GM19455 (cell line): ENCODE measurements at regions not wholly inside any gene's neighbourhood (a gene's known extent, or its start where the extent isn't known, plus 50 kb on each side); places are given as distances from the start of the nearest gene placed in this dataset.
A peak's percentile ranks its signal among the peaks of the same experiment; 100 is the strongest.

Experiments
- ATAC-seq: cut with Tn5 transposase; IDR thresholded peaks from one replicate; pipeline ENCODE4 v1.9.1; 2021; ENCODE audit not compliant: unreplicated experiment

- no peak for ATAC-seq
Observed at GRCh38 chr3:459311-459670, 262.7 kb downstream of the CHL1 start.

GRCh38 chr3:461006-461405 lies 264.4 kb downstream of the CHL1 start:
- no peak for ATAC-seq

DNA sequence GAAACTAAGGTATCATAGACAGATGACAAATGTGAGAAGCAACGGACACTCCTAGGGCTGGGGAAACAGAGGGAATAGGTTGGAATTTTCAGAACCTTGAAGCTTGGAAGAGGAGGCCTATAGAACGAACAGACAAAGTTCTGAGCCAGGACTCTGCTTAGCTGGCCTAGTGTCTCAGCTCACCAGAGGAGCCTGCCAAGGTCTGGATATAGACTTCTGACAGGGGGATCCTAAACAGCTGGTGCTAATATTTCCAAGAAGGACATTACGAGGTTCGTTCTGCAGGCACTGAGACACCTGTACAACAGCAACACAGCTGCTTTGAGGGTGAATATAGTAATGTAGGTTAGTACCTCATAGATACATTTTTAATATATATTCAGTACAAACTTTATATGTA lies 266.3 kb downstream of the CHL1 start:
- no peak for ATAC-seq

- ATAC-seq = peak; percentile 99
Observed at GRCh38 chr3:463252-464192, 267.0 kb downstream of the CHL1 start.

- ATAC-seq = peak; percentile 31
Observed at GRCh38 chr3:464255-464654, 267.7 kb downstream of the CHL1 start.

- no peak for ATAC-seq
Observed at GRCh38 chr3:468172-468571, 271.6 kb downstream of the CHL1 start.

GRCh38 chr3:473033-473800 lies 276.7 kb downstream of the CHL1 start:
- ATAC-seq = no peak

DNA sequence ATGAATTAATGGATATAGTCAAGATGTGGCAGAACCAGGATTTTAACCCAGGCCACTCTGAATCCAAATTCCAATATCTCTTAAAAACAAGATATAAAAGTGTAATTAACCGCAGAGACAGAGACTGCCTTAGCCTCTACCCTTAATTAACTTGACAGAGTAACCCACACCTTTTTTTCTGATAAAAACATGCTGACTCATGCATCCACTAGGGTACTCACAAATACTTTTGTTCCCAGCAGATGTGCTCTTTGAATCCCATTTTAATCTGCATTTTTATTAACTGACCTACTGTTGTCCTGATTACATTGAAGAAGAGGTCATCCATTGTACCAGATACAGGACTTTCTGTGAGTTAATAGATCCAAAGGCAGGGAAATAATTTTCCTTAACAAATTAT lies 278.3 kb downstream of the CHL1 start:
- ATAC-seq = no peak

DNA sequence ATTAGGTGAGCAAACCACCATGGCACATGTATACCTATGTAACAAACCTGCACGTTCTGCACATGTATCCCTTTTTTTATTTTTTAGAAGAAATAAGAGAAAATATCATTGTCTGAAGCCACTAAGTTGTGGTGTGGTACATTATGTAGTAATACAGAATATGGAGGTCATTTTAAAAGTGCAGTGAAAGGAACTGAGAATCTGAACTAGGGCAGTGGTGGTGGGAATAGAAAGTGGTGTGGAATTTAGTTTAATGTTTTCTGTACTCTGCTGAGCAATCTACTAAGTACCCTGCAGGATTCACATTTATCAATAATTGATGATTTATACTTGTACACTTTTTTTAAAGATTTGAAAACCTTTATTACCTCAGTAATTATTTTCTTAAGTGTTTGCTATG lies 283.5 kb downstream of the CHL1 start:
- ATAC-seq = peak; percentile 65

DNA sequence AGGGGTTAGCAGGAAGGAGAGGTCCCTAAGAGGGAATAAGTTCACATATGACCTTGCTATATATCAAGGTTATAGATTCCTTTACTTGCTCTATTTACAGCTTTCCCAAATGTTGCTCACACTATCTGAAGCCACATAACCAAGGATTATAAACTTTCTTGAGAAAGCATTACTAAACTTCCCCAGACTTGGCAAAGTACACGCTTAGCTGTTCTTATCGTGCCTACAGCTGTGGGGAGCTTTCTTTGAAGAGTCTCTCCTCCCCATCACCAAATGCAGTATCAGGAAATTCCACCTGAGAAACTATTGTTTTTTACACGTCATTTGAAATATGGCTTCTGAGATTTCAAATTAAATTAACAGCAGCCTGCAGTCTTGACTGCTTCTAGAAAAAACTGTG lies 284.5 kb downstream of the CHL1 start:
- ATAC-seq = no peak

GRCh38 chr3:481680-482079 lies 285.1 kb downstream of the CHL1 start:
- peak; percentile 51 for ATAC-seq

- ATAC-seq = no peak
Observed at GRCh38 chr3:482479-482878, 285.9 kb downstream of the CHL1 start.

DNA sequence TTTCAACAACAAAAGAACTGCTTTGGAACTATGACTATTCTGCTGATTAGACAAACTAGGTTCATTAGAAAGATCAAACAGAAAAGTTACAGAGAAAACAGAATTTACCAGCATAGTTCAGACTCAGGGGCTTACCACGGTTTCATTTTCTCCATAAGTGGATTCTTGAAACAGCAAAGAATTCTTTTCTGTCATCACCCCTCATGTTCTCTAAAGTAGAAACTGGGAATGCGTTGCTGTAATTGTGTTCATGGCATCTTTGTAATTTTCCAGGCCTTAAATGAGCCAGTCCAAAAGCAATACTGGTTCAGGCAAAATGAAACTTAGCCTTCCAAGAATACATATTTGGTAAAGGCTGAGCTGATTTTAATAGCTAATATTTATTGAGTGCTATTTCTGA lies 287.8 kb downstream of the CHL1 start:
- ATAC-seq = no peak

GRCh38 chr3:487614-488013 lies 291.1 kb downstream of the CHL1 start:
- no peak for ATAC-seq

DNA sequence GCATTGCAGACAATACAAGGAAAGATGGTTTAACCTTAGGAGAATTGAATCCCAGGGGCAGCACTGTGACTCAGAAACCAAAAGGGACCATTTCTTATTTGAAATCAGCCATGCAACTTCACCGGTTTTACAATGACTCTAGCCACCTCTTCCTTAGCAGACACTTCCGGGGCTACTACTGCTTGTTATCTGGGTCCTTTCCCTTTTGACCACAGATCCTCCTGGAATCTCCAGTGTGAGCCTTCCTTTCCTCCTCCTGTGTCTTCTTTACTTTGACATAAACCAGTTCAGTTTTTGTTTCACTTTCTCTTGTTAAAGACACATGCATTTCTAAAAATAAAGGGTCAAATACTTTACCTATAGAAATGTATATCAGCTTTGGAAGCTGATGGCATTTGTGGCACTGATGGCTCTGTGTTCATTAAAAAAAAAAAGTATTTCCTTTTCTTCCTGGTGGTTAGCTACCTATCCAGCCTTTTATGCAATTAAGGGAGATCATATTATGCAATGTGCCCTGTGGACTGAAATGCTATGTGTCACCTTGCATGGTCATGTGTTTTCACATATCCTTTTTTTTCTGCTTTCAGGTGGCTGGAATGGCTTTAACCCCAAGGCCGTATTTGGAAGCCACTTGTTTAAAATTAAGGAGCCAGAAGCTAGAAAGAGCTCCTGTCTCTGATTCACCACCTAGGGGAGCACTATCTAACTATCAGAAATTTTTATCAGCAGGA lies 296.2 kb downstream of the CHL1 start:
- peak; percentile 69 for ATAC-seq

GRCh38 chr3:494190-494589 lies 297.6 kb downstream of the CHL1 start:
- no peak for ATAC-seq

DNA sequence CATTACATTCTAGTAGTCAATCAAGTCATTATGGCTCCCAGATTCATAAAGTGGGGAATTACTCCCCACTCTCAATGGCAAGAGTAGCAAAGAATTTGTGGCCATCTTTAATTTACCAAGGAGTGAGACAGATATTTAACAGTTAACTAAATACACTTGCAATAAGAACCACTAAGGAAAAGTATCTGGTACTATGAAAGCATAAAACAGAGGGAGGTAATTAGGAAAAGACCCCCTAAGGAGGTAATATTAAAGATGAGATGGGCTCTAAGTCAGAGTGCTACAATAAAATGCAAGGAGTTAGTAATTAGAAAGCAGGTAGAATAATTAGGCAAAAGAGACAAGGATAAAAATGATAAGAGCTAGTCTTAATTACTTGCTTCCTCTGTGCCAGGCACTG lies 301.9 kb downstream of the CHL1 start:
- no peak for ATAC-seq

- ATAC-seq = no peak
Observed at GRCh38 chr3:499001-499761, 302.6 kb downstream of the CHL1 start.

DNA sequence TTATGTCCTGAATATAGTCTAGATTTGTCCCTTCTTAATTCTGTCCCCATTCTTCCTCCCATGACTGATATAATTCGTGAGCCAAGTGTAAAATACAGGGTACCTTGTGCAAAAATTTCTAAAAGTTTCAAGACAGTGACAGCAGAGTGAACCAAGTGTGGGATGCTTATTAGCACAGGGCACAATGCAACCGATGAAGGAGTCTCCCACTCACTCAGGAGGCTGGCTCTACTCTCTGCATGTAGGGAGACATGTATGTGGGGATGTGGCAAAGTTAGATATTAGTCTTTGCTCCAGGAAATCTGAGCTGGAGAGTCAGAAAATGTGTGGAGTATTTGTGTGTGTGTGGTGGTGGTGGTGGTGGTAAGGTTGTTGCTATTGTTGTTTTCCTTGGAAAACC lies 305.9 kb downstream of the CHL1 start:
- ATAC-seq = no peak

DNA sequence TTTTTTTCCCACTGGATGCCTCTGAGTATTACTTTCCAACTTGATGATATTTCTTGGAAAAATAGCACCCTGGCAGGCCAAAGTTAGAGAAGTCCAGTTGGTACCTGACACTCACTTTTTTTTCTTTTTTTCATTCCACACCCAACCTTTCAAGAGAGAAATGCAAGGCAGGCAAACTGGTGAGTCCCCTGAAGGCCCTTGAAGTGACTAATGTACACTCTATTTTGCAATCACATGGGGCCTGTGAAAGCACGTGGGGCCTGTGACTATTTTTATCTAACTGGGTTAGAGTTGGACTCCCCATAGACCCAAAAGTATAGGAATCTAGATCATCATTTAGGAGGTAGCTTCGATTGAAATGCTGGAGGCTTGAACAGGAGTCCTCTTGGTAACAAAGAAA lies 316.7 kb downstream of the CHL1 start:
- ATAC-seq = no peak

DNA sequence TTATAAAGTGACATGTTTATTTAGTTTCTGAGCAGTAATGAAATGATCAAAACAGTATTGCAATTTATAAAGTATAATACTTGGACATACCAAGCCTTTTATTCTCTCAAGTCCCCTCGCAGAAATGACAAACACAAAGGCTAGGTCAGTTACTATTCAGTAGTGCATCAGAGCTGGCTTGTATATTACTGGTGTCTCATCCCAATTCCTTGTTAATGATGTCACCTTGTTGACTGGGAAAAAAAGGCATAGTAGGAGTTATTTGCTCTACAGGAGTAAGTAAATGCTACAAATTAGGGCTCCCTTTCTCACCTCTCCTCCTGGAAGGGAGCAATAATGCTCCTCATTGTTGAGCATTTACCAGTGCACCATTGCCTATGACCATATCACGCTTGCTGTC lies 317.6 kb downstream of the CHL1 start:
- ATAC-seq = no peak
